ENCODE measurements at regions not wholly inside any gene's neighbourhood (a gene's known extent, or its start where the extent isn't known, plus 50 kb on each side); places are given as distances from the start of the nearest gene placed in this dataset.
"Not testable (repeated sequence)": the region's sequence is repeated elsewhere in the genome, so short reads cannot be mapped to it uniquely, and the experiment has no call there.

- TF ChIP-seq POLR2A (IDR thresholded peaks at IDR 0.05) = no peak
- TF ChIP-seq, protein P1, sequence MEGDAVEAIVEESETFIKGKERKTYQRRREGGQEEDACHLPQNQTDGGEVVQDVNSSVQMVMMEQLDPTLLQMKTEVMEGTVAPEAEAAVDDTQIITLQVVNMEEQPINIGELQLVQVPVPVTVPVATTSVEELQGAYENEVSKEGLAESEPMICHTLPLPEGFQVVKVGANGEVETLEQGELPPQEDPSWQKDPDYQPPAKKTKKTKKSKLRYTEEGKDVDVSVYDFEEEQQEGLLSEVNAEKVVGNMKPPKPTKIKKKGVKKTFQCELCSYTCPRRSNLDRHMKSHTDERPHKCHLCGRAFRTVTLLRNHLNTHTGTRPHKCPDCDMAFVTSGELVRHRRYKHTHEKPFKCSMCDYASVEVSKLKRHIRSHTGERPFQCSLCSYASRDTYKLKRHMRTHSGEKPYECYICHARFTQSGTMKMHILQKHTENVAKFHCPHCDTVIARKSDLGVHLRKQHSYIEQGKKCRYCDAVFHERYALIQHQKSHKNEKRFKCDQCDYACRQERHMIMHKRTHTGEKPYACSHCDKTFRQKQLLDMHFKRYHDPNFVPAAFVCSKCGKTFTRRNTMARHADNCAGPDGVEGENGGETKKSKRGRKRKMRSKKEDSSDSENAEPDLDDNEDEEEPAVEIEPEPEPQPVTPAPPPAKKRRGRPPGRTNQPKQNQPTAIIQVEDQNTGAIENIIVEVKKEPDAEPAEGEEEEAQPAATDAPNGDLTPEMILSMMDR (IDR thresholded peaks at IDR 0.05) = no peak
- H3K9me3 ChIP-seq = no peaks in the 10 kb centered on the region
Measured at GRCh38 chr18:22594155-22594690, 176.5 kb upstream of the CTAGE1 start.

GRCh38 chr18:22601481-22601880 is 183.8 kb upstream of the CTAGE1 start:
- Histone ChIP-seq H3K9me3 (no peaks in the 10 kb centered on the region), H3K4me1 (no peaks in the 10 kb centered on the region), H3K4me3 (no peak overlapping the region), H3K36me3 (no peaks in the 10 kb centered on the region), H3K27me3 (no peaks in the 10 kb centered on the region), H3K27ac (no peak overlapping the region)
- DNase-seq = no peak
- TF ChIP-seq, protein P1 (IDR thresholded peaks at IDR 0.05) = no peak
- no peak for TF ChIP-seq POLR2A (IDR thresholded peaks at IDR 0.05)

More at GRCh38 chr18:22594155-22594690, 176.5 kb upstream of the CTAGE1 start:
- Histone ChIP-seq H3K27ac (no peak overlapping the region), H3K4me3 (no peak overlapping the region), H3K27me3 (no peaks in the 10 kb centered on the region), H3K36me3 (no peaks in the 10 kb centered on the region), H3K4me1 (no peaks in the 10 kb centered on the region)
- DNase-seq = no peak

- not testable (repeated sequence) for DNase-seq, H3K4me1 ChIP-seq, H3K27me3 ChIP-seq, H3K36me3 ChIP-seq, H3K27ac ChIP-seq, H3K4me3 ChIP-seq, H3K9me3 ChIP-seq
Measured at GRCh38 chr18:22602456-22602855, 184.7 kb upstream of the CTAGE1 start.

- Histone ChIP-seq H3K4me3 (no peak overlapping the region), H3K9me3 (no peaks in the 10 kb centered on the region), H3K27me3 (no peaks in the 10 kb centered on the region), H3K4me1 (no peaks in the 10 kb centered on the region), H3K36me3 (no peaks in the 10 kb centered on the region), H3K27ac (no peak overlapping the region)
- DNase-seq = no peak
- TF ChIP-seq, protein P1 (IDR thresholded peaks at IDR 0.05) = no peak
- no peak for TF ChIP-seq POLR2A (IDR thresholded peaks at IDR 0.05)
Measured at GRCh38 chr18:22603902-22604301, 186.2 kb upstream of the CTAGE1 start.

DNA sequence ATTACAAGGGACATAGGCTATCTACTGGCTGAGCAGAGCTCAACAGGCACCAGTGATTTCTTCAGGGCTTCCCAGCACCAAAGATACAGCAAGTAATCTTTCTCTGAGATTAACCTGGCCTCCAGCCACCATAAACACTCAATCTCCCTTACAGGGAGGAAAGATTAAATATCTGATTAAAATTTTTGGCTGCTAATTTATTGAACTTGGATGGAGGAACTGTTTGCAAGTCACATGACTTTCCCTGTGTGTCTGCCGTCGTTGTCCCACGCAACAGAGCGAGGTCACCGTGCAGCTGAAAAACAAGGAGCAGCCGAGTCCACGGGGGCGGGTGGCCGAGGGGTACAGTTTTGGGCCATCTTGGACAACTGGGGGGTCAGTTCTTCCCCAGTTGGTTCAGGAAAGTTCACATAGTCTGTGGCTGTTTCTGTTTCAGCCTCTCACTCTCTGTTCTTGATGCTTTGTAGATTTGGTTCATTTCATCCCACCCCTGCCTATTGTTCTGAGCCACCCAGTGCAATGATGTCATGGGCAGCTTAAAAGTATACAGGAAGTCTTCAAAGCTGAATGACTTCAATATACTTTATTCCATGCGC is 186.8 kb upstream of the CTAGE1 start:
- DNase-seq = no peak
- Histone ChIP-seq H3K27me3 (no peaks in the 10 kb centered on the region), H3K36me3 (no peaks in the 10 kb centered on the region), H3K4me3 (no peak overlapping the region), H3K9me3 (no peaks in the 10 kb centered on the region), H3K4me1 (no peaks in the 10 kb centered on the region), H3K27ac (no peak overlapping the region)
- no peak for TF ChIP-seq POLR2A (IDR thresholded peaks at IDR 0.05)
- TF ChIP-seq, protein P1 (IDR thresholded peaks at IDR 0.05) = no peak

DNA sequence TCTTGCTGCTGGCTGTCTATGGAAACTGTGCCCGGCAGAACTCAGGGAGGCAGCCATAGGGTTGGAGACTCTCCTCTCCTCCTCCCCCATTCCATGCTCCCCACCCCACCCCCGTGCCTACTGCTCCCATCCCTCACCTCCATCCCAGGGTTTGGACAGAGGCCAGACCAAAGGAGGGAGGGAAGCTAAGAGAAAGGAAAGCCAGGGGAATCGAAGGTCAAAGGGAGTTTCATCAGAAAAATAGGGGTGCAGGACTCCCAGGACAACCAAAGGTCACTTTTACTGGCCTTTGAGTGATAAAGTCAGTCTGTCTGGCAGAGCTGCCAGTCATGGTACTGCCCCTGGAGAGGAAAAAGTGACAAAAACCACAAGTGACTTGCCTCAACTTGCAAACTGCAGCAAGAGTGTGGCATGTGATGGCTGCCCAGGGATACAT is 187.3 kb upstream of the CTAGE1 start:
- no peak for DNase-seq
- no peaks in the 10 kb centered on the region for H3K4me1 ChIP-seq
- H3K4me3 ChIP-seq = no peak overlapping the region
- H3K27me3 ChIP-seq = no peaks in the 10 kb centered on the region
- no peaks in the 10 kb centered on the region for H3K9me3 ChIP-seq
- H3K36me3 ChIP-seq = no peaks in the 10 kb centered on the region
- no peak overlapping the region for H3K27ac ChIP-seq
- no peak for TF ChIP-seq POLR2A (IDR thresholded peaks at IDR 0.05)
- TF ChIP-seq, protein P1 (IDR thresholded peaks at IDR 0.05) = no peak

Data from Peyer's patch (tissue), 4 donors.